K562 (cell line): ENCODE measurements at regions not wholly inside any gene's neighbourhood (a gene's known extent, or its start where the extent isn't known, plus 50 kb on each side); places are given as distances from the start of the nearest gene placed in this dataset.

ENCODE experiments used
- ATAC-seq: fragments of 200-7000 bp; cut with Tn5 transposase; 3 replicates; pipeline ENCODE4 v1.9.1; 2020; ENCODE audit warnings: moderate library complexity
- BruUV-seq: library from RNA; stranded (reverse); fragments of 400-500 nt; replicated peaks from 2 replicates; lab custom pipeline; 2021; lab: Mats Ljungman, UMichigan
- CTCF ChIA-PET: fragments of 300-600 bp; formaldehyde crosslinking; extraction: SDS; loops from one replicate; lab custom pipeline; 2021; ENCODE audit warnings: low intra/inter-chr PET ratio; lab: Yijun Ruan, JAX
- POLR2A ChIA-PET: fragments of 300-600, 350-650 bp; sonication (Branson Sonifier 250); formaldehyde crosslinking; extraction: SDS; loops from one replicate; lab custom pipeline; 2021; ENCODE audit warnings: antibody characterized with exemption, inconsistent platforms; lab: Yijun Ruan, JAX
- DNase-seq, 4 experiments: peaks; one replicate each; pipeline versions ENCODE4 v3.0.0 to v3.0.0-alpha.2; 2011 to 2018; ENCODE audit warnings: low spot score in 3 of 4, mixed read lengths in 3 of 4; ENCODE audit errors: extremely low read depth in 1 of 4
- FAIRE-seq: peaks from 2 replicates; lab custom pipeline; 2011; peaks lifted over from hg19 to GRCh38; lab: Jason Lieb, UNC
- H2AFZ ChIP-seq: 2 replicates; pipeline ENCODE4 v1.6.0; 2011; ENCODE audit warnings: low read depth, low read length, control low read depth, inconsistent platforms
- H3K27ac ChIP-seq: fragments of 200-600 bp; 3 replicates; pipeline ENCODE4 v1.8.0; 2011; ENCODE audit warnings: low read depth, mild to moderate bottlenecking, control low read depth, inconsistent platforms, low read length, moderate library complexity, mixed read lengths; ENCODE audit errors: extremely low read depth
- H3K27me3 ChIP-seq, 2 experiments: fragments of 300-600 bp in 1 of 2; 2 replicates in 1 of 2; 3 replicates in 1 of 2; pipeline versions ENCODE4 v1.6.0 to v1.8.0; 2011; ENCODE audit warnings: inconsistent platforms in 2 of 2, low read length in 2 of 2, mild to moderate bottlenecking in 1 of 2, mixed read lengths in 1 of 2, moderate library complexity in 1 of 2; ENCODE audit not compliant: control insufficient read depth in 2 of 2, insufficient read depth in 2 of 2
- H3K36me3 ChIP-seq: fragments of 300-600 bp; 3 replicates; pipeline ENCODE4 v1.8.0; 2011; ENCODE audit warnings: mild to moderate bottlenecking, low read length, inconsistent platforms; ENCODE audit not compliant: control insufficient read depth, insufficient read depth
- H3K4me1 ChIP-seq, 2 experiments: fragments of 200-600 bp in 1 of 2; replicated peaks in 1 of 2; 2 replicates in 1 of 2; 3 replicates in 1 of 2; pipeline versions ENCODE4 v1.5.1 to v1.8.0; 2011; ENCODE audit warnings: inconsistent platforms in 2 of 2, low read length in 2 of 2, mild to moderate bottlenecking in 1 of 2, mixed read lengths in 1 of 2, moderate library complexity in 1 of 2; ENCODE audit not compliant: control insufficient read depth in 2 of 2, insufficient read depth in 2 of 2
- H3K4me2 ChIP-seq: 2 replicates; pipeline ENCODE4 v1.6.1; 2011; ENCODE audit warnings: low read length, control low read depth, inconsistent platforms, mixed read lengths; ENCODE audit not compliant: insufficient read depth
- H3K4me3 ChIP-seq: fragments of 200-600 bp; sonication (generic), shearing (Covaris generic); 2 replicates; pipeline ENCODE4 v1.5.1; 2016; ENCODE audit warnings: control low read depth, inconsistent platforms
- H3K79me2 ChIP-seq: fragments of 200-600 bp; 3 replicates; pipeline ENCODE4 v1.8.0; 2011; ENCODE audit warnings: low read length, inconsistent platforms; ENCODE audit not compliant: control insufficient read depth, insufficient read depth
- H3K9ac ChIP-seq, 2 experiments: 2 replicates each; pipeline versions ENCODE4 v1.6.0 to v1.6.1; 2011; ENCODE audit warnings: low read depth in 2 of 2, low read length in 2 of 2, control low read depth in 1 of 2, inconsistent platforms in 1 of 2, mild to moderate bottlenecking in 1 of 2, mixed read lengths in 1 of 2; ENCODE audit not compliant: insufficient read depth in 1 of 2
- H3K9me1 ChIP-seq: one replicate; pipeline ENCODE4 v1.6.0; 2011; ENCODE audit warnings: inconsistent platforms, mild to moderate bottlenecking, low read length, moderate library complexity; ENCODE audit not compliant: control insufficient read depth, insufficient read depth
- H3K9me3 ChIP-seq: replicated peaks from 2 replicates; pipeline ENCODE4 v1.5.1; 2011; ENCODE audit warnings: low read depth, low read length, inconsistent platforms; ENCODE audit not compliant: control insufficient read depth, insufficient read depth
- H4K20me1 ChIP-seq: replicated peaks from 2 replicates; pipeline ENCODE4 v1.6.1; 2011; ENCODE audit warnings: low read length, inconsistent platforms, mixed read lengths; ENCODE audit not compliant: control insufficient read depth, insufficient read depth
- HLTF ChIP-seq: fragments of 450-650 bp; IDR thresholded peaks from 2 replicates; pipeline ENCODE4 v1.6.1; 2016
- NFIC ChIP-seq: fragments of 450-650 bp; IDR thresholded peaks from 2 replicates; pipeline ENCODE4 v1.6.1; 2017; ENCODE audit warnings: mild to moderate bottlenecking, inconsistent platforms
- PTTG1 ChIP-seq: fragments of 450-650 bp; IDR thresholded peaks from 2 replicates; pipeline ENCODE4 v1.6.1; 2016; ENCODE audit warnings: low read depth, mild to moderate bottlenecking, missing genetic modification characterization, missing compliant biosample characterization
- RBM14 ChIP-seq: fragments of 200-400 bp; formaldehyde crosslinking; IDR thresholded peaks from 2 replicates; pipeline ENCODE4 v1.6.1; 2018; ENCODE audit warnings: low read depth, mild to moderate bottlenecking, low read length, moderate library complexity, borderline replicate concordance; ENCODE audit not compliant: insufficient read depth
- SRSF7 ChIP-seq: fragments of 200-400 bp; formaldehyde crosslinking; optimal IDR thresholded peaks from 2 replicates; pipeline ENCODE3; 2017; ENCODE audit warnings: mild to moderate bottlenecking, low read depth, low read length
- ZFP30 ChIP-seq: fragments of 250-450 bp; sonication (Bioruptor Pico); IDR thresholded peaks from 2 replicates; pipeline ENCODE4 v1.8.0; 2022; ENCODE audit warnings: moderate library complexity, mild to moderate bottlenecking, inconsistent platforms, borderline replicate concordance
- ZNF695 ChIP-seq: fragments of 450-650 bp; formaldehyde crosslinking; IDR thresholded peaks from 2 replicates; pipeline ENCODE4 v1.4.0; 2020; ENCODE audit warnings: mild to moderate bottlenecking, moderate library complexity
- WGBS: fragments of 100-300 bp; shearing (Covaris generic); methylation state at CpG from one replicate; pipeline ENCODE4 v1.1.6; 2016; ENCODE audit warnings: low coverage, mixed read lengths; ENCODE audit not compliant: insufficient coverage; ENCODE audit errors: missing lambda C conversion rate; 5-methylcytosine and 5-hydroxymethylcytosine counted together
- in situ Hi-C: fragments of 300-500 bp; cut with MboI; formaldehyde crosslinking; loops from 4 replicates; pipeline ENCODE4 v1.15.0; 2018; ENCODE audit warnings: inconsistent platforms, mixed read lengths
- intact Hi-C: fragments of 100-400 bp; cut with micrococcal nuclease; formaldehyde crosslinking; loops from 2 replicates; pipeline ENCODE4 v1.14.2; 2022
- TF ChIP-seq, protein P1 (sequence below): fragments of 250-450 bp; sonication (Bioruptor Pico); IDR thresholded peaks from 2 replicates; pipeline ENCODE4 v1.8.0; 2021; ENCODE audit warnings: borderline replicate concordance, mild to moderate bottlenecking, moderate library complexity; ENCODE audit not compliant: poor library complexity, severe bottlenecking
- TF ChIP-seq, protein P2 (sequence below): fragments of 450-650 bp; formaldehyde crosslinking; IDR thresholded peaks from 2 replicates; pipeline ENCODE4 v1.4.0; 2022; ENCODE audit warnings: missing genetic modification characterization
- TF ChIP-seq, protein P3 (sequence below): fragments of 450-650 bp; IDR thresholded peaks from 2 replicates; pipeline ENCODE4 v1.6.1; 2016; ENCODE audit warnings: low read depth

DNA sequence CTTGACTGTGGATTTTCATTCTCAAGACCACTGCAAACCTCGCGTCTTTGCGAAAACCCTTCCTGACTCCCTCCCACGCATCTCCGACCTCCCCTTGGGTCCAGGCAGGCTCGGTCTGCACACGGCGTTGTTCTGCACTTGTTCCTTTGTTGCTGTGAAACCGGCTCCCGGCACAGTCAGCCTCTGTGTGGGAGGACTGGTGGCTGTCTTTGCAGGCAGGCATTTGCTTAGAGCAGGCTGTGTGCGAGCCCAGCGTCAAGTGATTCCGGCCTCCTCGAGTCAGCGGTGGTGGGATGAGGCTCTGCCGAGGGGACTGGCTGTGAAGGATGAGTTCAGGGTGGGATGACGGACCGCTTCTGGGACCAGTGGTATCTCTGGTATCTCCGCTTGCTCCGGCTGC, 102.6 kb upstream of the ROPN1 start:
- no TSS peak for BruUV-seq
- ATAC-seq: no peak
- no peaks in the 10 kb centered on the region for H3K9me3 ChIP-seq
- WGBS: under 1% methylated on average over 15 of the region's 20 CpGs
- POLR2A ChIA-PET: interaction anchor here (0.6 kb wide), 1 partner anchor 731 kb away, joined by 3 read pairs; no protein-coding TSS in a partner anchor
- no peak for TF ChIP-seq NFIC
- no peak for TF ChIP-seq ZFP30 (CRISPR knock-in tag)
- TF ChIP-seq PTTG1 (tag): no peak
- TF ChIP-seq ZNF695: no peak
- TF ChIP-seq HLTF: no peak
- TF ChIP-seq, protein P1, sequence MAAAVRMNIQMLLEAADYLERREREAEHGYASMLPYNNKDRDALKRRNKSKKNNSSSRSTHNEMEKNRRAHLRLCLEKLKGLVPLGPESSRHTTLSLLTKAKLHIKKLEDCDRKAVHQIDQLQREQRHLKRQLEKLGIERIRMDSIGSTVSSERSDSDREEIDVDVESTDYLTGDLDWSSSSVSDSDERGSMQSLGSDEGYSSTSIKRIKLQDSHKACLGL: no peak
- no peak for TF ChIP-seq SRSF7
- TF ChIP-seq RBM14: no peak
- TF ChIP-seq, protein P2, sequence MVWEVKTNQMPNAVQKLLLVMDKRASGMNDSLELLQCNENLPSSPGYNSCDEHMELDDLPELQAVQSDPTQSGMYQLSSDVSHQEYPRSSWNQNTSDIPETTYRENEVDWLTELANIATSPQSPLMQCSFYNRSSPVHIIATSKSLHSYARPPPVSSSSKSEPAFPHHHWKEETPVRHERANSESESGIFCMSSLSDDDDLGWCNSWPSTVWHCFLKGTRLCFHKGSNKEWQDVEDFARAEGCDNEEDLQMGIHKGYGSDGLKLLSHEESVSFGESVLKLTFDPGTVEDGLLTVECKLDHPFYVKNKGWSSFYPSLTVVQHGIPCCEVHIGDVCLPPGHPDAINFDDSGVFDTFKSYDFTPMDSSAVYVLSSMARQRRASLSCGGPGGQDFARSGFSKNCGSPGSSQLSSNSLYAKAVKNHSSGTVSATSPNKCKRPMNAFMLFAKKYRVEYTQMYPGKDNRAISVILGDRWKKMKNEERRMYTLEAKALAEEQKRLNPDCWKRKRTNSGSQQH (CRISPR knock-in tag): no peak
- TF ChIP-seq, protein P3, sequence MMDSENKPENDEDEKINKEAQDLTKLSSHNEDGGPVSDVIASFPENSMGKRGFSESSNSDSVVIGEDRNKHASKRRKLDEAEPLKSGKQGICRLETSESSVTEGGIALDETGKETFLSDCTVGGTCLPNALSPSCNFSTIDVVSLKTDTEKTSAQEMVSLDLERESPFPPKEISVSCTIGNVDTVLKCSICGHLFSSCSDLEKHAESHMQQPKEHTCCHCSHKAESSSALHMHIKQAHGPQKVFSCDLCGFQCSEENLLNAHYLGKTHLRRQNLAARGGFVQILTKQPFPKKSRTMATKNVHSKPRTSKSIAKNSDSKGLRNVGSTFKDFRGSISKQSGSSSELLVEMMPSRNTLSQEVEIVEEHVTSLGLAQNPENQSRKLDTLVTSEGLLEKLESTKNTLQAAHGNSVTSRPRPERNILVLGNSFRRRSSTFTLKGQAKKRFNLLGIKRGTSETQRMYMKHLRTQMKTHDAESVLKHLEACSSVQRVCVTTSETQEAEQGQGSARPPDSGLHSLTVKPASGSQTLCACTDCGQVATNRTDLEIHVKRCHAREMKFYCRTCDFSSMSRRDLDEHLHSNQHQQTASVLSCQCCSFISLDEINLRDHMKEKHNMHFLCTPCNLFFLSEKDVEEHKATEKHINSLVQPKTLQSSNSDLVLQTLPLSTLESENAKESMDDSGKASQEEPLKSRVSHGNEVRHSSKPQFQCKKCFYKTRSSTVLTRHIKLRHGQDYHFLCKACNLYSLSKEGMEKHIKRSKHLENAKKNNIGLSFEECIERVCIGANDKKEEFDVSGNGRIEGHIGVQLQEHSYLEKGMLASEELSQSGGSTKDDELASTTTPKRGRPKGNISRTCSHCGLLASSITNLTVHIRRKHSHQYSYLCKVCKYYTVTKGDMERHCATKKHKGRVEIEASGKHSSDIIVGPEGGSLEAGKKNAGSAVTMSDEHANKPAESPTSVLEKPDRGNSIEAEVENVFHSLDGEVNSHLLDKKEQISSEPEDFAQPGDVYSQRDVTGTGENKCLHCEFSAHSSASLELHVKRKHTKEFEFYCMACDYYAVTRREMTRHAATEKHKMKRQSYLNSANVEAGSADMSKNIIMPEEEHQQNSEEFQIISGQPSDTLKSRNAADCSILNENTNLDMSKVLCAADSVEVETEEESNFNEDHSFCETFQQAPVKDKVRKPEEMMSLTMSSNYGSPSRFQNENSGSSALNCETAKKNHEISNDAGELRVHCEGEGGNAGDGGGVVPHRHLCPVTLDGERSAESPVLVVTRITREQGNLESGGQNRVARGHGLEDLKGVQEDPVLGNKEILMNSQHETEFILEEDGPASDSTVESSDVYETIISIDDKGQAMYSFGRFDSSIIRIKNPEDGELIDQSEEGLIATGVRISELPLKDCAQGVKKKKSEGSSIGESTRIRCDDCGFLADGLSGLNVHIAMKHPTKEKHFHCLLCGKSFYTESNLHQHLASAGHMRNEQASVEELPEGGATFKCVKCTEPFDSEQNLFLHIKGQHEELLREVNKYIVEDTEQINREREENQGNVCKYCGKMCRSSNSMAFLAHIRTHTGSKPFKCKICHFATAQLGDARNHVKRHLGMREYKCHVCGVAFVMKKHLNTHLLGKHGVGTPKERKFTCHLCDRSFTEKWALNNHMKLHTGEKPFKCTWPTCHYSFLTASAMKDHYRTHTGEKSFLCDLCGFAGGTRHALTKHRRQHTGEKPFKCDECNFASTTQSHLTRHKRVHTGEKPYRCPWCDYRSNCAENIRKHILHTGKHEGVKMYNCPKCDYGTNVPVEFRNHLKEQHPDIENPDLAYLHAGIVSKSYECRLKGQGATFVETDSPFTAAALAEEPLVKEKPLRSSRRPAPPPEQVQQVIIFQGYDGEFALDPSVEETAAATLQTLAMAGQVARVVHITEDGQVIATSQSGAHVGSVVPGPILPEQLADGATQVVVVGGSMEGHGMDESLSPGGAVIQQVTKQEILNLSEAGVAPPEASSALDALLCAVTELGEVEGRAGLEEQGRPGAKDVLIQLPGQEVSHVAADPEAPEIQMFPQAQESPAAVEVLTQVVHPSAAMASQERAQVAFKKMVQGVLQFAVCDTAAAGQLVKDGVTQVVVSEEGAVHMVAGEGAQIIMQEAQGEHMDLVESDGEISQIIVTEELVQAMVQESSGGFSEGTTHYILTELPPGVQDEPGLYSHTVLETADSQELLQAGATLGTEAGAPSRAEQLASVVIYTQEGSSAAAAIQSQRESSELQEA: no peak
- TF ChIP-seq, all 486 proteins: peak for 0
- H3K27me3 ChIP-seq: peaks cover 0 to 15% of the 10 kb centered on the region in 2 experiments; a peak in 1 of 5 replicates
- no peaks in the 10 kb centered on the region for H3K79me2 ChIP-seq
- H2AFZ ChIP-seq: no peak overlapping the region
- FAIRE-seq (no peak), DNase-seq (peak in 1 of 4 experiments; percentile 1)
- no peak overlapping the region for H3K27ac ChIP-seq
- no peaks in the 10 kb centered on the region; the same call in 1 of the 2 replicates for H4K20me1 ChIP-seq
- CTCF ChIA-PET: no interaction called here
- H3K9ac ChIP-seq: no peak overlapping the region
- no peaks in the 10 kb centered on the region for H3K9me1 ChIP-seq
- no peaks in the 10 kb centered on the region for H3K36me3 ChIP-seq
- H3K4me3 ChIP-seq: no peak overlapping the region
- no peaks in the 10 kb centered on the region for H3K4me1 ChIP-seq
- in situ Hi-C loops: no loop called here
- no peak overlapping the region for H3K4me2 ChIP-seq
- intact Hi-C loops: no loop called here
